HG03565 (cell line): ENCODE measurements at regions not wholly inside any gene's neighbourhood (a gene's known extent, or its start where the extent isn't known, plus 50 kb on each side); places are given as distances from the start of the nearest gene placed in this dataset.

Experiments
- ATAC-seq: cut with Tn5 transposase; IDR thresholded peaks from one replicate; pipeline ENCODE4 v1.9.1; 2021; ENCODE audit warnings: mild to moderate bottlenecking, moderate library complexity; ENCODE audit not compliant: unreplicated experiment

DNA sequence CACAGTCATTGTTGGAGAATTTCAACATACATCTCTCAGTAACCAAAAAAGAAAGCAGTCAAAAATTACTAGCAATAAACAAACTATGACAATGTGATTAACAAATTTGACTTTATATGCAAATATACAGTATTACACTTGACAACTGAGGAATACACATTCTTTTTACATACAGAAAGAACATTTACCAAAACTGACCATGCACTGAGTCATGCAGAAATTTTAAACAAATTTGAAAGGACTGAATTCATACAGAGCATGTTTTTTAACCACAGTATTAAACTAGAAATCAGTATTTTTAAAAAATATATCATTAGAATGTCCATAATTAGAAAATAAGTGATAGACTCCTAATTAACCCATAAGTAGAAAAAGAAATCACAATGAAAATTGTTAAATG is 420.1 kb downstream of the TBC1D4 start:
- no peak for ATAC-seq

- peak; percentile 79 for ATAC-seq
Measured at GRCh38 chr13:75055296-75055695, 426.7 kb downstream of the TBC1D4 start.

- no peak for ATAC-seq
Measured at GRCh38 chr13:75052616-75053015, 429.4 kb downstream of the TBC1D4 start.

DNA sequence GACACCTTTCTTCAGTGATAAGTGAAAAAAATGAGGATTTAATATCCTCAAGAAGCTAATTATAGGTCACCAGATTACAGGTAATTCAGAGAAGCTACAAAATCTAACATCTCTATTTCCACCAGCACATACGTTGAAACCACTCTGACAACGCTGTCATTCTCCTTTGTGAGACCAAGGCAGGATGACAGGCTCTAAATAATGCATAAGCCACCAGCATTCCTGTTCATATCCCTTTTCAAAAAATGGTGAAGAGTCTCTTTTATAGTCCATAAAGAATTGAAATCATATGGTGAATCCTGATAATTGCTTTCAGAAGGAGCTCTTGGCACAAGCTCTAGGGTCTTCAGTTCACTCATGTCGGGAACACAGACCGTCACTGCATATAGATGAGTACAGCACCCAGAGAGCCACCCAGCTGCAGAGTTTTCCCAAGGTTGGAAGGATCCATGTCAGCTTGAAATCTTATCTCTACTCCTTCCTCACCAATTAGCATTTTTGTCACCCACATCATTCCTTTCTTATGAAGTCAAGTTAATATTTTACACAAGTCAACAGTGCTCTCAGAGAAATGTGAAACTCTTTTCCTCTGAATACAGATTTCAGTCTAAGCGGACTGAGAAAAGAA is 431.4 kb downstream of the TBC1D4 start:
- no peak for ATAC-seq

GRCh38 chr13:75049735-75050335 is 432.1 kb downstream of the TBC1D4 start:
- ATAC-seq, result no peak

DNA sequence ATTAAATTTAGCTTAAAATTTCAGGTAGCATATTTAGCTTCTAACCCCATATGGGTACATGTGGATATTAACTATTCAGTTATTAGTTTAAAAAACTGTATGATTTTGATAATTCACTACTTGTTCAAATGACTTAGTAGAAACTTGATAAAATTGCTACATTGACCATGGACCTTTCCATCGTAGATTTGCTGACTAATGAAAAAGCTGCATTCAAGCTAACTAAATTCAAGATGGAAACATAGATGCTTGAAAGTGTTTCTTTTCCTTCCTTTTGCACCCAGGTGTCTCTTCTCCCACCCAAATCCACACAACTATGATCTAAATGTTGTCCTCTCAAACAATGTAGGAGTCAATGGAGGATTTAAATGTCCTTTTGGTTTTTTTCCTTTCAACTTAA is 439.2 kb downstream of the TBC1D4 start:
- ATAC-seq, result no peak

GRCh38 chr13:75038393-75039113 is 443.4 kb downstream of the TBC1D4 start:
- no peak for ATAC-seq

- no peak for ATAC-seq
Measured at GRCh38 chr13:75025956-75026355, 456.0 kb downstream of the TBC1D4 start.

DNA sequence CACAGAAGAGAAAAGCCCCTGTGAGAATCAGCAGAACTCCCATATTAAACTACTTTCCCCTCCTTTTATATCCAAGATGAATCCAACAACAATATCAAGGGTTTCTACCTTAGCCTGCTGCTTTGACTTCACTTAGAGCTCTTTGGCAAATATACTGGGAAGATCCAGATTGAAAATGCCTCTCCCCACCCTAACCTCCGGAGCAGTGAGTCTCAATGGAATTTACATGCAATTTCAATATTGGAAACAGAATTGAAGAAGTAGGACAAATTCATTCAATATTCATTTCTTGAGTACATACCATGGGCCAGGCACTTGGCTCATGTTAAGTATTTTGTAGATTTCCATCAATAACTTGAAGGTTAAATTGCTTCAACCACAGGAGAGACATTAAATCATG is 457.4 kb downstream of the TBC1D4 start:
- no peak for ATAC-seq

GRCh38 chr13:75023609-75024008 is 458.4 kb downstream of the TBC1D4 start:
- ATAC-seq, result no peak

DNA sequence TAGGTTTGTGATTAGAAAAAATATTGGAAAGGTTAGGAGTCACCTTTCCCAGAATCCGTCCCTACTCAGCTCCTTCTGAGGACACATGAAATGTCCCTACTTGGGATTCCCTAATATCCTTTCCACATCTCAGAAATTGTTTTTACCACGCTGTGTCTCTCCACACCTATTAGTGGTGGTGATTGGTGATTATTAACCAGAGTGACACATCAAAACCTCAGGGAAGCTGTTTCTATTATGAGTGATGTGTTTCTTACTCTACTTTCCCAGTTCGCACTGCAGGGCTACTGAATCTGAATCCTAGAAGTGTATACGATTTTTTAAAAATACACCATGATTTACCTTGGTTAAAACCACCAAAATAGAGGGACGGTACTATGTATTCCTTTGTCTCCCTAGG is 460.8 kb downstream of the TBC1D4 start:
- ATAC-seq, result no peak

GRCh38 chr13:75016225-75016624 is 465.7 kb downstream of the TBC1D4 start:
- no peak for ATAC-seq

GRCh38 chr13:75013818-75014217 is 468.2 kb downstream of the TBC1D4 start:
- ATAC-seq, result no peak

DNA sequence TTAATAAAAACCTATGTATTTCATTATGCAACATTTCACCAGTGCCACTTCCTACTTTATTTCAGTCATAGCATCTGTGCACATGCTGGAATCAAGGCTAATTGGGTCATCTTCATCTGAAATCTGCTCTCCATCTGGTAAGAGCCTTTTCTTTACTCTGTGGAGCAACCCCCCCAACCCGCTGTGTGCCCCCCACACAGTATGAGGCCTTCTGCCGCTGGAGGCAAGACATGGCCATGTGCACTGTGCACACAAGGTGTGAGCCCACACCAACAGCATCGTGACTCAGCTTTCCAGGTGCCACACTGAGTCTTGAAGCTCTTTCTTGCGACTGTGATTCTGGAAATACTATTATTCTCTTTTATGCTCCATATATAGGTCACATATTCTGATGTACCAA is 471.0 kb downstream of the TBC1D4 start:
- ATAC-seq, result no peak

DNA sequence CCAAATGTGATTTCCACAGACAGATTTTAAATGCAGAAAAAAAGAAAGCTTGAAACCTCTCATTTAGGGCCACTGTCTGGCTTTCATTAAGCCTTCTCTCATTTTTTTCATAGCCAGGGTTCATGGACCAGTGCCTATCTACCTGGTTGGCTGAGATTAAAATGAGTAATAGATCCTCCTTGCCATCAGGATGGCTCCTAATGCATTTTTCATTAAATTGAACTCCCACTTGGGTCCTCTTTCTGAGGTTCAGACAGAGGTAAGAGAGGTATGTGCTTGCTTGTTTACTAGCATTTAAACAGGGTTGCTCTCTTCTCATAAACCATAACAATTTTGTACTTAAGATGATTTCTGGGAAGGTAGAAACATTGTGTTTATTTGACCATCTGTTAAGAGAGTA is 473.0 kb downstream of the TBC1D4 start:
- ATAC-seq, result no peak

DNA sequence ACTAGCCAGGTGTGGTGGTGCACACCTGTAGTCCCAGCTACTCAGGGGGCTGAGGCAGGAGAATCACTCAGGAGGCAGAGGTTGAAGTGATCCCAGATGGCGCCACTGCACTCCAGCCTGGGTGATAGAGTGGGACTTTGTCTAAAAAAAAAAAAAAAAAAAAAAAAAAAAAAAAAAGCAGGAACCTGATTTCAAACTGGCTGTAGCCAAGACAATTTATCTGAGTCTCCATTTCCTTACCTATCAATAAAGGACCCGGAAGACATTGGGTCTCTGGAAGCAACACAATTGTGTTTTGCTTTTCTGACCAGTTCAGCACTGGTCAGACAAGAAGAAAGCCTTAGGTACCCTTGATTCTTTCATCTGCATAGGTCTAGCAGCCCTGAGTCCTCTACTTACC is 491.0 kb downstream of the TBC1D4 start:
- no peak for ATAC-seq

DNA sequence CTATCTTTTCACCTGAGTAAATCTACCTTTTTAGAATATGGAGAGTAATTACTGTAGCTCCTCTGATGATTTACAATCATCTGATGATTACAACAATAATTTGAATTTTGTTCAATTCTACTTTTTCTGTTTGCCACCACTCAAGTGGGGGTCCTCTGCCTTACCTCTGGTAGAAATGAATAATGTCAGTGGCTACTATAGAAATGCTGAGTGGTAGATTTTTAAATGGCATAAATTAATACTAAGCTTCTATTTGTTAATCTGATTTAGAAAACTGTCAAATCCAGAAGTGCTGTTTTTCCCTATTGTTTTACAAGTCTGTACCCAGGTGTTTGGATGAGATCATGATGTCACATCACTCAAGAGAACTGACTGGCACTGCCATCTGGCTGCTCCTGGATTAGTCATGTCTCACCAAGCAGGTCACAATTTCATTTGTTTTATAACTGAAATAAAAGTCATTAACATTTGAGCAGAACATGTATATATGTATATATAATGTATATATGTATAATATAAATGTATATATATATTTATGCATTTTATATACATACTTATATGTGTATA is 494.8 kb downstream of the TBC1D4 start:
- no peak for ATAC-seq

DNA sequence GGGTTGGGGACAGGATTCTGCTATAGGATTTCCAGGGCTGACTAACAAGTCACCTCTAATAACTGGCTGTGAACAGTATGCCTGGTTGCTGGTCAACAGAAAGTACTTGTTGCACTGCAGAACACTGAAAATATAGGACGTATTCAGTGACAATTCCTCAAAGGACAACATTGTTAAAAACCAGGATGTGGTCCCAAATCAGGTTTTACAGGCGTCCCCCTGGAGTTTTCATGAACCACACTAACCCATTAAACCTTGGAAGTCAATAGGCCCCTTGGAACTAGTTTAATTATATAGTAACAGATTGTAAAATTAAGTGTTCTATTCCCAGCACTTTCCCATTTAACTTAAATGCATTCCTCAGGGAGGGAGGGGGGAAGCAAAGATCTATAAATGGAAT is 495.4 kb downstream of the TBC1D4 start:
- ATAC-seq, result no peak

DNA sequence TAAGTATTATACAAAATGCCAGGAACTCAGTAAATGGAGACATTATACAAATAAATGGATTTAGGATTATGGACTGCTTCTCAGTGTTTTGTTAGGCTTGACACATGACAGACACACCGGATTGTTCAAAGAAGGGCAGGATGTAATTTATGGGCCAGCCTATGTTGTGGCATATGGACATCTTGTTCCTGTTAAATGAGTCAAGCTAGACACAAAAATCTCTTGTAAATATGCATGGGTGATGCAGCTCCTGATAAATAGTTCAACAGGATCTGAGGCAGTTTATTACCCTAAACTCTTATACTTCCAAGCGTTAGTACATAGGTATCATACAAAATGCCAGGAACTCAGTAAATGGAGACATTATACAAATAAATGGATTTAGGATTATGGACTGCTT is 502.3 kb downstream of the TBC1D4 start:
- no peak for ATAC-seq

- ATAC-seq, result no peak
Measured at GRCh38 chr13:74978591-74978990, 503.4 kb downstream of the TBC1D4 start.

GRCh38 chr13:74977498-74977897 is 504.5 kb downstream of the TBC1D4 start:
- no peak for ATAC-seq

GRCh38 chr13:74975111-74975510 is 506.9 kb downstream of the TBC1D4 start:
- ATAC-seq, result no peak
